Amniotic epithelial cell (primary cell): ENCODE measurements at regions not wholly inside any gene's neighbourhood (a gene's known extent, or its start where the extent isn't known, plus 50 kb on each side); places are given as distances from the start of the nearest gene placed in this dataset.
A peak's percentile ranks its signal among the peaks of the same experiment; 100 is the strongest.

Source experiments
- DNase-seq: peaks from one replicate; pipeline ENCODE4 v3.0.0-alpha.2; 2010; ENCODE audit warnings: low read depth

GRCh38 chr14:75371297-75371696, 56.5 kb upstream of the JDP2 start:
- no peak for DNase-seq

- no peak for DNase-seq
Observed at GRCh38 chr14:75372260-75372659, 55.6 kb upstream of the JDP2 start.

DNA sequence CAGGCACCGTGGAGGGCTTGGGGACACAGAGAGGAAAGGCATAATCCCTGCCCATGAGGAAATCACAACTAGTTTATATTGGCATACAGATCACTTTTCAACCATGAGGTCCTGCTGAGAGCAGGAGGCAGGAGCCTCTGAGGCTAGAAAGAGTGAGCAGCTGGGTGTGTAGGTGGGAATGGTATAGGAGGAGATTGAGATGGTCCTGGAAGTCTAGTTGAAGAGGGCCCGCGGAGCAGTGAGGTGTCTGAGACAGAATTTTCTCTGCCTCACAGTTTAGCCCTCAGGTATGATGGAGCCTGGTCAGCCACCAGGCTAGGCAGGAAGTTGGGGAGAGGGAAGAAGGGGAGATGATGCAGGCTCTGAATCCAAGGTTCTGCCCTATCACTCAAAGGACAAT, 54.7 kb upstream of the JDP2 start:
- DNase-seq: no peak

GRCh38 chr14:75373616-75374015, 54.2 kb upstream of the JDP2 start:
- DNase-seq: no peak

DNA sequence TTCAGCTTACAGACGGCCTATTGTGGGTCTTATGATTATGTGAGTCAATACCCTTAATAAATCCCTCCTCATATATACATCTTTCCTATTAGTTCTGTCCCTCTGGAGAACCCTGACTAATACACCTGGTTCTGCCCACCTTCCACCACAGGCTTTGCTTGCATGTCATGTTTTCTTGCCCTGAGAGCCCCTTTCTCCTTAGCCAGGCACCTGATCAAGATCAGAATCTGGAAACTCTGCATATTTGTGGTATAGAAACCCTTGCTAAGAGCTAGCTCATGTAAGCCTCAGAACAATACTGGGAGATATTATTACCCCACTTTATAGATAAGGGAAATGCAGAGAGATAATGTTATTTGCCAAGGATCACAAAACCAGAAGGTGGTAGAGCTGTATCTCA, 52.9 kb upstream of the JDP2 start:
- DNase-seq: peak; percentile 40

DNA sequence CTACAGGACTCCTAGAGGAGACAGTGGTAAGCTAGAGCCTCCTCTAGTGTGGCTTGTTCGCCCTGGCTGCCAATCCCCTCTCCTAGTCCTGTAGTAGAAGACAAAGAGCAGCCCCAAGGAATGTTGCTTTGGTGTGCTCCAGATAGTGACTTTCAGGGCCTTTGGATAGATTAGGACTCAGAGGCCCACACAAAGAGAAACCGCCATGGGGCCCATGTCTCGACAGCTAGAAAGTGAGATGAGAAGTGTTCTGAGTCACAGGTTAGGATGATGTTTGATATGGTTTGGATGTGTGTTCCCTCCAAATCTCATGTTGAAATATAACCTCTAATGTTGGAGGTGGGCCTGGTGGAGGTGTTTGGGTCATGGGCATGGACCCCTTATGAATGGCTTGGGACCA, 51.8 kb upstream of the JDP2 start:
- DNase-seq: no peak
